ENCODE measurements at regions not wholly inside any gene's neighbourhood (a gene's known extent, or its start where the extent isn't known, plus 50 kb on each side); places are given as distances from the start of the nearest gene placed in this dataset.

GRCh38 chr4:26178854-26179253 lies 142.0 kb upstream of the RBPJ start:
- no peak for ATAC-seq
- no peak overlapping the region for H3K27ac ChIP-seq
- no peaks in the 10 kb centered on the region for H3K4me1 ChIP-seq
- intact Hi-C loops (cut with DNase I) = no loop called here
- no peaks in the 10 kb centered on the region for H3K27me3 ChIP-seq (ENCODE audit: low read depth)
- TF ChIP-seq, protein P1, sequence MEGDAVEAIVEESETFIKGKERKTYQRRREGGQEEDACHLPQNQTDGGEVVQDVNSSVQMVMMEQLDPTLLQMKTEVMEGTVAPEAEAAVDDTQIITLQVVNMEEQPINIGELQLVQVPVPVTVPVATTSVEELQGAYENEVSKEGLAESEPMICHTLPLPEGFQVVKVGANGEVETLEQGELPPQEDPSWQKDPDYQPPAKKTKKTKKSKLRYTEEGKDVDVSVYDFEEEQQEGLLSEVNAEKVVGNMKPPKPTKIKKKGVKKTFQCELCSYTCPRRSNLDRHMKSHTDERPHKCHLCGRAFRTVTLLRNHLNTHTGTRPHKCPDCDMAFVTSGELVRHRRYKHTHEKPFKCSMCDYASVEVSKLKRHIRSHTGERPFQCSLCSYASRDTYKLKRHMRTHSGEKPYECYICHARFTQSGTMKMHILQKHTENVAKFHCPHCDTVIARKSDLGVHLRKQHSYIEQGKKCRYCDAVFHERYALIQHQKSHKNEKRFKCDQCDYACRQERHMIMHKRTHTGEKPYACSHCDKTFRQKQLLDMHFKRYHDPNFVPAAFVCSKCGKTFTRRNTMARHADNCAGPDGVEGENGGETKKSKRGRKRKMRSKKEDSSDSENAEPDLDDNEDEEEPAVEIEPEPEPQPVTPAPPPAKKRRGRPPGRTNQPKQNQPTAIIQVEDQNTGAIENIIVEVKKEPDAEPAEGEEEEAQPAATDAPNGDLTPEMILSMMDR (IDR thresholded peaks at IDR 0.05) = no peak
- H3K4me3 ChIP-seq = no peak overlapping the region
- DNase-seq = no peak
- no peaks in the 10 kb centered on the region for H3K9me3 ChIP-seq
- no peaks in the 10 kb centered on the region for H3K36me3 ChIP-seq

- no peaks in the 10 kb centered on the region for H3K36me3 ChIP-seq
- H3K9me3 ChIP-seq = no peaks in the 10 kb centered on the region
- H3K27me3 ChIP-seq (ENCODE audit: low read depth) = no peaks in the 10 kb centered on the region
- no peak for DNase-seq
- no peak overlapping the region for H3K27ac ChIP-seq
- H3K4me1 ChIP-seq = no peaks in the 10 kb centered on the region
- no peak for ATAC-seq
- H3K4me3 ChIP-seq = no peak overlapping the region
- TF ChIP-seq, protein P1 (IDR thresholded peaks at IDR 0.05) = no peak
- intact Hi-C loops (cut with DNase I) = no loop called here
These were observed 141.5 kb upstream of the RBPJ start for GRCh38 chr4:26179316-26179760.

GRCh38 chr4:26181616-26182015 lies 139.2 kb upstream of the RBPJ start:
- DNase-seq (no peak), ATAC-seq (no peak)
- TF ChIP-seq, protein P1 (IDR thresholded peaks at IDR 0.05) = no peak
- no peaks in the 10 kb centered on the region for H3K9me3 ChIP-seq
- H3K4me3 ChIP-seq = no peak overlapping the region
- H3K27ac ChIP-seq = no peak overlapping the region
- intact Hi-C loops (cut with DNase I) = no loop called here
- H3K27me3 ChIP-seq (ENCODE audit: low read depth) = no peaks in the 10 kb centered on the region
- H3K4me1 ChIP-seq = no peaks in the 10 kb centered on the region
- no peaks in the 10 kb centered on the region for H3K36me3 ChIP-seq

DNA sequence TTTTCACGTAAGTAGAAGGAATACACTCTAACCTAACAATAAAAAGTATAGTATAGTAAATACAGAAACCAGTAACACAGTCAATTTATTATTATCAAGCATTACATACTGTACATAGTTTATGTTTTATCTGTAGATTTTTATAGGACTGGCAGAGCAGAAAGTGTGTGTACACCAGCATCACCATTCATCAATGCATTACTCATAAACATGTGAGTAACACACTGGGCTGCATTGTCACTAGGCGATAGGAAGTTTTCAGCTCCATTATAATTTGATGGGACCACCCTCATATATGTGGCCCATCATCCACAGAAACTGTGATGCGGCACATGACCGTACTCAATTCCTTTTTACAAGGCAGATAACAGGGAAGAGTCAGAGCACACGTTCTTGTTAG lies 137.8 kb upstream of the RBPJ start:
- intact Hi-C loops (cut with DNase I) = no loop called here
- Histone ChIP-seq H3K36me3 (no peaks in the 10 kb centered on the region), H3K27ac (no peak overlapping the region), H3K9me3 (no peaks in the 10 kb centered on the region), H3K27me3 (ENCODE audit: low read depth) (no peaks in the 10 kb centered on the region), H3K4me1 (no peaks in the 10 kb centered on the region), H3K4me3 (no peak overlapping the region)
- TF ChIP-seq, protein P1 (IDR thresholded peaks at IDR 0.05) = no peak
- no peak for DNase-seq
- no peak for ATAC-seq

DNA sequence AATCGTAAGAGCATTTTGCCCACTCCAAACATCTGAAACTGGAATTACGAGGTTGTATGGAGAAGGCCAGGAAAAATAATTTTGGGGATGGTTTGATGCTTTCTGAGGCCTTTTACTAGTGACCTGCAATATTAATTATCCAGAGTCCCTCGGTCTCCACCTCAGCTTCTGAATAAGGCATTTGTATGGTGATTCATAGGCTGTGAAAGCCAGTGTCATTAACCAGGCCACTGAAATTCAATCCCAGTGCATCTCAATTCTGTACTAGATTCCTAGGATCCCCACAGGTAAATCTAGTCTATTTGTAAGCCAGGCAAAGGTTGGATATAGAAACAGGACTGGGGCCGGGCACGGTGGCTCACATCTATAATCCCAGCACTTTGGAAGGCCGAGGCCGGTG lies 135.4 kb upstream of the RBPJ start:
- TF ChIP-seq, protein P1 (IDR thresholded peaks at IDR 0.05) = no peak
- DNase-seq (no peak), ATAC-seq (no peak)
- no peaks in the 10 kb centered on the region for H3K36me3 ChIP-seq
- no peaks in the 10 kb centered on the region for H3K4me1 ChIP-seq
- H3K4me3 ChIP-seq = no peak overlapping the region
- intact Hi-C loops (cut with DNase I) = no loop called here
- H3K27me3 ChIP-seq (ENCODE audit: low read depth) = no peaks in the 10 kb centered on the region
- no peaks in the 10 kb centered on the region for H3K9me3 ChIP-seq
- no peak overlapping the region for H3K27ac ChIP-seq

GRCh38 chr4:26191353-26191752 lies 129.5 kb upstream of the RBPJ start:
- no peaks in the 10 kb centered on the region for H3K36me3 ChIP-seq
- TF ChIP-seq, protein P1 (IDR thresholded peaks at IDR 0.05) = no peak
- no peak overlapping the region for H3K27ac ChIP-seq
- no peaks in the 10 kb centered on the region for H3K9me3 ChIP-seq
- ATAC-seq (no peak), DNase-seq (no peak)
- H3K27me3 ChIP-seq (ENCODE audit: low read depth) = no peaks in the 10 kb centered on the region
- H3K4me3 ChIP-seq = no peak overlapping the region
- H3K4me1 ChIP-seq = no peaks in the 10 kb centered on the region
- intact Hi-C loops (cut with DNase I) = no loop called here

Data from lower lobe of right lung (tissue), 2 donors.